ENCODE measurements at regions not wholly inside any gene's neighbourhood (a gene's known extent, or its start where the extent isn't known, plus 50 kb on each side); places are given as distances from the start of the nearest gene placed in this dataset.
A peak's percentile ranks its signal among the peaks of the same experiment; 100 is the strongest.

- TF ChIP-seq ZFP82 (CRISPR knock-in tag; IDR thresholded peaks at IDR 0.05; ENCODE audit: borderline replicate concordance) (peak; percentile 93; the same call in 1 of the 2 replicates), CBFB (CRISPR knock-in tag; IDR thresholded peaks at IDR 0.05) (peak; percentile 72; the same call in 1 of the 2 replicates), AKNA (CRISPR knock-in tag; IDR thresholded peaks at IDR 0.05; ENCODE audit: borderline replicate concordance) (no peak), TBL1XR1 (IDR thresholded peaks at IDR 0.05; ENCODE audit: borderline replicate concordance, low read length, partially characterized antibody) (peak; percentile 97), TMF1 (CRISPR knock-in tag; IDR thresholded peaks at IDR 0.05; ENCODE audit: low read depth) (0 out of 2 replicates have a peak, but pooled peaks have one; percentile 80)
Measured at GRCh38 chr2:48221846-48222516, 92.5 kb upstream of the FOXN2 start (continued).

DNA sequence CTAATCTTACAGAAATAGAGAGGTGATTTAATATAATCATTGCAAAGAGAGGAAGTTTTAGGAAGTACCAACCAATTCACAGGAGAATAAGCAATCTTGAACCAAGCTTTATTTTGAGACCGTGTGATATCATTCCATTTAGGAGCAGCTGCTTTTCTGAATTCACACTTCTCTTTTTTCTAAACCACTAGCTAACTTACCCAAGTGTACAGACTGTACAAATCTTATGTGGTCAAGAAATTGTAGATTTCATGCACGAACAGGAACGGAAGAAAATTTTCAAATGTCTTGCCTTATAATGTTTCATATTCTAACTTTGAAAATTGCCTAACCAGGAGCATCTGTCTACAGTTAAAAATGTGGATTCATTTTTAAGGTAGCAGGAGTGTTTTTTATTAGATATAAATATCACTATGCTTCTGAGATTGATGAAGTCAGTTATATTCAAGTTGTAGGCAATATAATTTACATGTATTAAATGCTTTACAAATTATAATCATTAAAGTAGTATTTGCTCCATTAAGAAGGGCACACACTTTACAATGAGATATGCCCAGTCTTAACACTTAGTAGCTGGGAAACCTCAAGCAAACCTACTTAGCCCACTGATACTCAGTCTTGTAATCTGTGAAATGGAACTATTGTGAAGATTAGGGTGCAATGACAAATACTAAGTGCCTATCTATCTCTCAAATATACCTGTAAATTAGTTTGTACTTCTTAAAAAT is 86.7 kb upstream of the FOXN2 start:
- BruUV-seq (replicated peaks): no TSS peak
- Histone ChIP-seq H3K4me1 (ENCODE audit: insufficient read depth, low read length) (peaks cover 33% of the 10 kb centered on the region), H3K9ac (ENCODE audit: insufficient read depth, low read depth, low read length) (no peak overlapping the region), H3K27ac (ENCODE audit: extremely low read length, insufficient read depth, low read length) (no peak overlapping the region), H2AFZ (ENCODE audit: low read length) (peak overlapping the region; percentile 36), H3K9me3 (ENCODE audit: low read length) (no peaks in the 10 kb centered on the region), H3K27me3 (ENCODE audit: control insufficient read depth in 1 of 2, insufficient read depth in 2 of 2, low read length in 2 of 2) (no peaks in the 10 kb centered on the region), H3K4me2 (ENCODE audit: low read depth, low read length) (no peak overlapping the region), H4K20me1 (ENCODE audit: insufficient read depth, low read length) (no peaks in the 10 kb centered on the region), H3K4me3 (replicated peaks in 1 of 3; ENCODE audit: insufficient read depth in 1 of 3, low read depth in 2 of 3, low read length in 3 of 3) (no peak overlapping the region), H3K79me2 (ENCODE audit: insufficient read depth, low read length) (no peaks in the 10 kb centered on the region), H3K36me3 (replicated peaks in 1 of 2; ENCODE audit: control insufficient read depth in 1 of 2, insufficient read depth in 2 of 2, low read length in 2 of 2) (no peaks in the 10 kb centered on the region)
- DNase-seq (ENCODE audit: low spot score) (no peak), FAIRE-seq (no peak), ATAC-seq (no peak)
- intact Hi-C loops (cut with micrococcal nuclease; ENCODE audit: unreplicated experiment) (loop anchor here (10.0 kb wide), 2 partner anchors 117 to 323 kb away; partner anchors contain the start of gene FBXO11), in situ Hi-C loops (cut with HindIII; ENCODE audit: extremely low pct_ligation_motif_present, low pct_unique_long_range_greater_than_20kb) (no loop called here)
- ChIA-PET CTCF (ENCODE audit: low intra/inter-chr PET ratio, low total read pairs) (no interaction called here), POLR2A (interaction anchor here (0.7 kb wide), 1 partner anchor 35 kb away, joined by 3 read pairs; no protein-coding TSS in a partner anchor)
- 87% methylated on average over 3 of the region's 3 CpGs for WGBS (ENCODE audit: low lambda C conversion rate)
- peak; percentile 45; the same call in 1 of the 2 replicates for TF ChIP-seq ZMYM3 (CRISPR knock-in tag; IDR thresholded peaks at IDR 0.05)
- TF ChIP-seq KDM1A (CRISPR knock-in tag; IDR thresholded peaks at IDR 0.05): peak; percentile 77; the same call in 1 of the 2 replicates
- TF ChIP-seq TBL1XR1 (IDR thresholded peaks at IDR 0.05; ENCODE audit: borderline replicate concordance, low read length, partially characterized antibody): no peak
- TF ChIP-seq HNRNPLL (IDR thresholded peaks at IDR 0.05; ENCODE audit: low read depth, low read length, poor library complexity, severe bottlenecking): no peak
- TF ChIP-seq ZNF282 (IDR thresholded peaks at IDR 0.05; ENCODE audit: partially characterized antibody): no peak
- peak; percentile 94 for TF ChIP-seq ZNF629 (CRISPR knock-in tag; conservative IDR thresholded peaks at IDR 0.05)
- no peak for TF ChIP-seq GPBP1L1 (CRISPR knock-in tag; IDR thresholded peaks at IDR 0.05)
- TF ChIP-seq, protein P1, sequence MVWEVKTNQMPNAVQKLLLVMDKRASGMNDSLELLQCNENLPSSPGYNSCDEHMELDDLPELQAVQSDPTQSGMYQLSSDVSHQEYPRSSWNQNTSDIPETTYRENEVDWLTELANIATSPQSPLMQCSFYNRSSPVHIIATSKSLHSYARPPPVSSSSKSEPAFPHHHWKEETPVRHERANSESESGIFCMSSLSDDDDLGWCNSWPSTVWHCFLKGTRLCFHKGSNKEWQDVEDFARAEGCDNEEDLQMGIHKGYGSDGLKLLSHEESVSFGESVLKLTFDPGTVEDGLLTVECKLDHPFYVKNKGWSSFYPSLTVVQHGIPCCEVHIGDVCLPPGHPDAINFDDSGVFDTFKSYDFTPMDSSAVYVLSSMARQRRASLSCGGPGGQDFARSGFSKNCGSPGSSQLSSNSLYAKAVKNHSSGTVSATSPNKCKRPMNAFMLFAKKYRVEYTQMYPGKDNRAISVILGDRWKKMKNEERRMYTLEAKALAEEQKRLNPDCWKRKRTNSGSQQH (CRISPR knock-in tag; IDR thresholded peaks at IDR 0.05; ENCODE audit: low read depth): no peak
- TF ChIP-seq RCOR2 (CRISPR knock-in tag; IDR thresholded peaks at IDR 0.05): peak; percentile 57; the same call in 1 of the 2 replicates
- no peak for TF ChIP-seq ZNF367 (CRISPR knock-in tag; IDR thresholded peaks at IDR 0.05; ENCODE audit: borderline replicate concordance)
